Dedifferentiated amniotic fluid mesenchymal stem cell (primary cell): ENCODE measurements at regions not wholly inside any gene's neighbourhood (a gene's known extent, or its start where the extent isn't known, plus 50 kb on each side); places are given as distances from the start of the nearest gene placed in this dataset.
"Not testable (repeated sequence)": the region's sequence is repeated elsewhere in the genome, so short reads cannot be mapped to it uniquely, and the experiment has no call there.

Experiments used
- DNase-seq: peaks from one replicate; pipeline ENCODE4 v3.0.0-alpha.2; 2016; ENCODE audit errors: extremely low spot score

DNA sequence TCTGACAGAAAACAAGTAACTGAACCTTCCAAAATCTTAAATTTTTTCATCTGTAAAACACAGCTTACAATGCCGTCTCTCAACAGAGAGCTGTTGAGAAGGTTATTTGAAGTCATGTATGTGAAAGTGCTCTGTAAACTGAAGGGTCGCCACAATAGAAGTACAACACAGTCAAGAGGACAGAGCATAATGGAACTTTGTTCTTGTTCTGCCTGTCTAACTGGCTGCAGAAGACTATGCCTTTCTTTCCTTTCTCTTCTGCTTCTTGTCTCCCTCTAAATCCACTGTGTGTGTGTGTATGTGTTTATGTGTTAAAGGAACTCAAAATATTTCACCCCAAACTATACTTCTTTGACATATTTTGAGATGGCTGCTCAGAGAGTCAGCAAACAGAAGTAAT lies 365.8 kb upstream of the RND3 start:
- DNase-seq = no peak

DNA sequence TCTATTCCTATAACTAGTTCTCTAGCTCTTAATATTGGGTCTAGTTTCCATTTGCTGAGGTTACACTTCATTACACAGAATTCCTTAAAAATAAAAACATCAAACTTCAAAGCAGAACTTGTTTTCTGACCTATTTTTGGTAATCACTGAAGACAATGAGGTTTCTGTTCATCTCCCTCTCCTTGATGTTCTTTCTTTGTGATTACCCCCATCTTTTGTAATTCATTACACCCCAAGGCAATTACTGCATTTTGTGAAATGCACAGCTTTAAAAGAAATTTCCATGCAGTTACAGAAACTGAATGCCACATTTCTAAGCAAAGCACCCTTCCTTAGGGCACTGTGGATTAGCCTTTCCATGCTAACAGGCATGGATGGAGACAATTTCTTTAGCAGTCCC lies 363.2 kb upstream of the RND3 start:
- no peak for DNase-seq

DNA sequence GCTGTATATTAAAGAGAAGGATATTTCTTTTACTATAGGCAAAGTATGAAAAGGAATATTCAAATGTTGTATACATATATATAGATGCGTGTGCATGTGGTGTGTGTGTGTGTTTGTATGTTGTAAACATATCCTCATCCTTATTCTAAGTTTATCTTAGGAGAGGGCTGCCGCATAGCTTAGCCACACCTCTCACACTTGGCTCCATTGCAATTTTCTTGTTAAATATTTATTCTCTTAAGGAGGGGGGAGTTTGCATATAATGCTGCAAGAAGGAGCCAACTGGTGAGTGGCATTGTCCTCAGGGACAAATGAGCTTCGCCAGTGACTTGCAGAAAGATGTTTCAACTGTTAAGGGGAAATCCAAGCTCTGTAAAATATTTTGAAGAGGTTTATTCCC lies 360.1 kb upstream of the RND3 start:
- DNase-seq = no peak

DNA sequence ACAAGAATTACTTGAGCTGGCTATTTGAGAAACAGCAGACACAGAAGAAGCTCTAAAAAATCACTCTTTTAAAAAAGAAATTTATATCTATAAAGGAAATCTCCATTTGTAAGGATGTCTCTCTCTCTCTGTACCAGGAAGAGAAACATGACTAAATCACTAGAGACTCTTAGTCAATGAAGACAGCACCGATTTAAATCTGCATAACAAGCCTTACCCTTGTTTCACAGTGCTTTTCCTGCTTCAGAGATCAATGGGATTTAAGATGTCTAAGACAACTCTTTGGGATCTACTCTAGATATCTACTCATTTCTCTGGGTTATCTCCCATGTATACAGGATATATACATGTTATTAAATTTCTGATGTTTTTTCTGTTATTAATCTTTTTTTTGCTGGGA lies 359.2 kb upstream of the RND3 start:
- DNase-seq = no peak

DNA sequence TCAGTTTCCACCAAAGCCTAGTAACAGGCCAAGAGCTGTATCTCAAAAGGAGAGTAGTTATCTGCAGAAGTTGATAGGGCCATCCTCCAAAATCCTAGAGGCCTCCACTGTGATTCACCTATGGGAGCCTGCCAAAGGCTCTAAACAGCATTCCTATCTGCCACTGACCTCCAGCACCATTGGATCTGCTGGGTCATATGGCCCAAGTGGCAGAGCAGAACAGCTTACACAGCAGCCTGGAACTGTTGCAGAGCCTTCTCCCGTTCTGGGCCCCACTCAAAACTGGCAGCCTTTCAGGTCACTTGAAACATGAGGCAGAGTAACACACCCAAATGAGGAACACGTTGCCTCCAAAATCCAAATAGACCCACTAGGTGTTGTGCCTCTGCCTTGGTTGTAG lies 345.2 kb upstream of the RND3 start:
- DNase-seq = no peak

DNA sequence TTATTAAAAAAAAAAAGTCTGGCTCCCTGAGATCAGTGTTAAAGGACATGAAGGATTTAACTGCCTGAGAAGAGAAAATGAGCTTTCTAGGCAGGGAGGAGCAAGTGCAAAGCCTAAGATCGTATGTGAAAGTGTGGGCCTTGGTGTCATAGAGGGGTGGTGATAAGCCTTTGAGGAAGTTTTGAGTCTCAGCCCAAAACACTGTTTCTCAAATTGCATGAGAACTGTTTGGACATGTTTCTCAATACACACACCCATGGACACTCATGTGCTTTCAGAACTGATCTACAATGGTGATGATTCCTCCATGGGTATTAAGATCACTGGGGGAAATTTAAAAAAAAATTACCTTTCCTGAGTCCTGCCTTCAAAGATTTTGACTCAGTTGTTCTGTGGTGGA lies 336.7 kb upstream of the RND3 start:
- no peak for DNase-seq

DNA sequence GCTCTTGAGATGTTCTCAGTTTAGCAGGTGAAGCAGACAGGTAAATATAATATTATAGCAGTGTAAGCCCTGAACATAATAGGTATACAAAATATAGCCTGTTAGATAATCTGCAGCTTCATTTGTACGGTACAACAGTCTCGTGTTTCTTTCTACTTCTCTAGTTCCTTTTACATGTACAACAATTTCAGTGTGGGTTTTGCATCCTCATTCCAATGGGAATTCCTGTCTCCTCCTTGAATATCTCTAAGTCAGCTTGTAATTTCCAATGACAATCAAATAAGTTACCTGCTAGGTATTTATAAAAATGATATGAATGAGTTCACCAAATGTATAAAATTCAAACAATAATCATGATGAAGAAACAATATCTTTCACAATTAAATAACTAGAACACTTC lies 330.0 kb upstream of the RND3 start:
- no peak for DNase-seq

DNA sequence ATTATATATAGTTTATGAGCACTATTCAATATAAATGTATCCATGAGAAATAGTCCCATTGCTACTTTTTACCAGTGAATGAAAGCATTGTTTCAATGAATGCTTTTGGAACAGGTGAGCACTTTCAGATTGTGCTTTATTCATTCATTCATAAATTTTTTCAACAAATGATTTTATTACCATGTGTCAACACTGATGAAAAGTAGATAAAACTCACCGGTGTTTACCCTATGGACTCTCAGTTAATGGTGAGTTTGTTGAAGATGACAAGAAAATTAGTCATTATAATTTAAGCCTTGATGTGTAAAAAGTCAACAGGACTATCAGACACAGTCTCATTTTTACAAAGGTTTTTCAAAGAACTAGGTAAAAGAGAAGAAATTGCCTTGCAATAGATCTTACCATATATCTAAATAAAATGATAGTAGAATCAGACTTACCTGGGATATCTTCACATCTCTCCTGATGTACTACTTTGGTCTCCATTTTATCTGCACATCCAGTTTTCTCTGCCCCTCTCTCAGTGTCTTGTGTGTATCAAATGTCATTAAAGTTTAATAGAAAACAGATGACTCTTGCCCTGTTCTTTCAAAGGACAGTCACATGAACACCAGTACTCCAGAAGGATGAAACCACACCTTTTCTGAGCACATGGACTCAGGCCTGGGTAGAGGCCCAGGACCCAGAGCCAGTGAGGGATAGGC lies 325.3 kb upstream of the RND3 start:
- no peak for DNase-seq

DNA sequence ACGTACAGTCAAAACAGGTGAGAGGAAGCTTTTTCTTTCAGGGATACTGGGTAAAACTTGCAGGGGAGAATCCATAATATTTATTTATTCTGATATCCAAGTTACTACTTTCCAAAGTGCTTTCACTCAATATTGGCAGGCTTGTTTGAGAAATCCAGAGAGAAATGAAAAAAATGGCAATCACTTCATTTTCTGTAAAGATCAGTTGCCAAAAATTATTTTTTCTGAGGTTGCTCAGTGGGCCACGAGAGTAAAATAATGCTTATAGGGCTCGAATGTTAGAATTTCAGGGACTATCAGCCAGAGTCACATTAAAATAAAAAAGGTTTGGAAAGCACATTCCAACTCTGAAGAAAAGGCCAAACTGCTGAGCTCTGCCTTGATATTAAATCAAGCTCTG lies 324.6 kb upstream of the RND3 start:
- DNase-seq = no peak

DNA sequence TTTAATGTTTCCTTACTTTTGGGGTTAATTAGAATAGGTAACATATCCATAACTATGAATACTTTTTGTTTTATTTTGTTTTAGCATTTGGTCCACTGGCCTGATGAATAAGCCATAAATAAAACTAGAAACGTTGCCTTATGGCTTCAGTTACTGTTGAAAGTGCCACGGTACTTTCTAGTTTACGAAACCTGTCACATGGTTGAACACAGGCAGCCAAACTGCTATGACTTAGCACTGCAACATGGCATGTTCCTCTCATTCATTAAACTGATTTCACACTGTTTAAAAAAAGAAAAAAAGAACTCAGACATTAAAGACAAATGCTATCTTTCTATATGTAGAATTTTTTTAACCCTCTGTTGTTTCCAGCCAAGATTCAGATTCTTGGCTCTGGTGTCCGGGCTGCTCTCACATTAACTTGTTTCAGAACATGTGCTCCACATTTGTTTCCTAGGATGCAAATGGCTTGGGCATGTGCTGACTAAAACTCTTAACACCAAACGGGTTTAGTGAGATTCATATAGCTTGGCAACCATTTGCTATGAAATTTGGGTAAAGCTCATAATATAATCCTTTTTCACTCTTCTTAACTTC lies 323.9 kb upstream of the RND3 start:
- DNase-seq = no peak

DNA sequence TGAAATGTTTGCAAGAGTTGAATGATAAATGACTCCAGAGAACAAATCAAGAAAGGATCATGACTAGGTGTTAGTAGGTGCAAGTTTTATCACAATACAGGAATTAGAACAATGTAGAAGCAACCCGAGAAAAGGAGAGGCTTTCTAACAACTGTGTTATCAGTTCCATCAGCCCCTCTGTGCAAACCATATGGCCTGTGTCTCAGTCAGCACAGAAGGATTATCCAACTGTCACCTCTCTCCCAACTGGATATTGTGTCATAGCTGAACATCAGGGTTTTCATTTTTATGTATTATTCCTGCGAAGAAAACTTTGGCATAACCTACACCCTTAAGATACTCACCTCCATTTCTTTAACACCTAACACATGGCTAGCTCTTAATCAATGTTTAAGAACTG lies 321.6 kb upstream of the RND3 start:
- no peak for DNase-seq

DNA sequence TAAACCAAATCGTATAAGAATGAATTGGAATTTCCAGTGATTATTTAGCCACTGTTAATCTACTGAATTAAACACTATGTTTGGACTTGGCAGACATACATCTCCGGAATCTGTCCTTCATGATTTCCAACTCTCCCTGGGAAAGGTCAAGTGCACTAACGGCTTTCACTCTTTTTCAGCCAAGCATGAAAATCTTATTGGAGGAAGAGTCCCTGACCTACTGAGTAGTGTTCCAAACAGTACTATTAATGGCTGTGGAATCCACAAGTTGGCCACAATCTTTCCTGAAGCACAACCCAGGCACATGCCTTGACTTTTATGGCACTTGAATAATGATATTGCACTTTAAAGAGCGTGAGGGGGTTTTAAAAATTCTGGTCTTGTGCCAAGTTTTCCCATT lies 318.9 kb upstream of the RND3 start:
- DNase-seq = no peak

DNA sequence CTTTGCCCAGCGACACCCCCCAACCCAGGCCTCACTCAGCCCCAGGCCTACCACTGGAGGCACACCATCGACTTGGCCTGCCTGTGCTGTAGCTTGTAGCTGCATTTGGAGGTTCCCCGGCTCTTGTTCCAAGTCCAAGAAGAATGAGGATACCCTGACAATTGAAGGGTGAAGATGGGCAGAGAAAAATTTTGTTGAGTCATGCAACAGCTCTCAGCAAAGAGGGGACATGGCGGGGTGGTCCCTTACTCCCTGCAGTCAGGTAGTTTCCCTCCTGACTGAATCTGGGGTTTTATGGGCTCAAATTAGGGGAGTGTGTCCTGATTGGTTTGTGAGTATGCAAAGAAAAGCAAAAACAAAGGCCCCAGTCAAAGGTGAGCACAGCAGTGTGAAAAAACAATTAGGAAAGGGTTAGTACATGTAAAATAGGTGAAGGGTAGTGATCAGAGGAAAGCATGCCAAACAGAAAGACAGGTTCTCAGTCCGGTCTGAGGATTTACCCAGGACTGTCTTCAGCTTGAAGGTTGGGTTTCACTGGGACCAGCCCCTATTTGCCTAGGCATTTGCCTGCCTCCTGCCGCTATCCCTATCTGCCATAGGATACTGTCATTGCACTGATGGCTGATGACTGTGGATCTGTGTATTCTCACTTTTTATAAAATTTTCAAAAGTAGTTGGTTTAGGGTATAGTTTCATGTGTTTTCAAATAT lies 316.4 kb upstream of the RND3 start:
- DNase-seq = no peak

DNA sequence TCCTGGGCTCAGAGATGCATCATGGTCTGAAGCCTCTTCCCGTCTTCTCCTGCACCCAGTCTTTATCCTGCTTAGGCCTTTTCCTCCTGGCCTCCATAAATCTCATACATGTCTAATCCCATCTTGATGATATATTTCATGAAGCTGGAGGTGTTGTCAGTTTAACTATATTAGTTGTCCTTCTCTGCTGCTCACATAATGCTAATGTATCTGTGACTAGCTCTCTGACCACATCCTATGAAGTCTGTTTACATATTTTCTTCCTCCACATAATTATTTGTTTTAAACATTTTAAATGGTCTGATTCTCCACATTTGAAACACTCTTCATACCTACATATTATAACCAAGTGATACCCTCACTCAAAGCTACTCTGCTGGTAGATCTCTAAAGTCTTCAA lies 315.2 kb upstream of the RND3 start:
- DNase-seq = no peak

DNA sequence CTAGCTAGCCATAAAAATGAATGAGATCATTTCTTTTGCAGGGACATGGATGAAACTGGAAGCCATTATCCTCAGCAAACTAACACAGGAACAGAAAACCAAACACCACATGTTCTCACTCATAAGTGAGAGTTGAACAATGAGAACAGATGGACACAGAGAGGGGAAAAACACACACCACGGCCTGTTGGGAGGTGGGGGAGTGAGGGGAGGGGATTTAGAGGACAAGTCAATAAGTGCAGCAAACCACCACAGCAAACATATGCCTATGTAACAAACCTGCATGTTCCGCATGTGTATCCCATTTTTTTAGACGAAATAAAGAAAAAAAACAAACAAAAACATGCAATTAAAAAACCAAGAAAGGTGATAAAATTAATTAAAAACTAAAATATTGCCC lies 308.8 kb upstream of the RND3 start:
- not testable (repeated sequence) for DNase-seq

DNA sequence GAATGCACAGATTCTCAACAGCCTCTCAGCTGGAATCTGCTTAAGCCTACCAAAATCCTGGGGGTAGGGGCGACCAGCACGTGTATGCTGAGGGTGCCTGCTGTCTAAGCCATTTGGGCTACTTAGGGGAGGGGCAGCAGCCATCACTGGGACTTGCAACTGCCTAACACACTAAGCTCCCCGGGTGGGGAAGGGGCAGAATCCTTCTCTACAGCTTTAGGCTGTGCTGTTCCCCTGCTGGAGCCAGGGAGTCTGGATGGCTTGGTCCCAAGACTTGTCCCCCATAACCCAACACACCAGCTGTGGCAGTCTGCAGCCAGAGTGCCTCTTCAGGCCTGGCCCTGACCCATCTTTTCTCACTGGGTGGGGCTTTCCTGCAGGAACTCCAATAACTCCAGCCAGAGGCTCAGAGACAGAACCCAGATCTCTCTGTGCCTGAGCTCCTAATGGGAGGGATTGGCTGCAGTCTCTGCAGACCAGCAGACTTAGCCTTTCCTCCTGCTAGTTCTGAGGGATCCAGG lies 305.4 kb upstream of the RND3 start:
- no peak for DNase-seq

DNA sequence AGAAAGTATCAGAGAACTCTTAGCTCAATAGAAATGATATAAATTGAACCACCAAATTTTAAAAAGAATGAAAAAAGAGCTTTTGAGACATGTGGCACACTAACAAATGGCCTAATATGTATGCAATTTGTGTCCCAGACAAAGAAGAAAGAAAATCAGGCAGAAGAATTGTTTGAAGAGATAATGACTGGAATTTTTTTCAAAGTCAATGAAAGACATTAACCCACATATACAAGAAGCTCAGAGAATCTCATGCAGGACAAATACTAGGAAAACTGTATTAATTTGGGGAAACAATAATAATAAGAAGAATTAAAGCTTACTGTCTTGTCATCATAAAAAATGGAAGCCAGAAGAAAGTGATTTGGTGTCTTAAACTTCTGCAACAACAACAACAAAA lies 304.1 kb upstream of the RND3 start:
- DNase-seq = no peak

DNA sequence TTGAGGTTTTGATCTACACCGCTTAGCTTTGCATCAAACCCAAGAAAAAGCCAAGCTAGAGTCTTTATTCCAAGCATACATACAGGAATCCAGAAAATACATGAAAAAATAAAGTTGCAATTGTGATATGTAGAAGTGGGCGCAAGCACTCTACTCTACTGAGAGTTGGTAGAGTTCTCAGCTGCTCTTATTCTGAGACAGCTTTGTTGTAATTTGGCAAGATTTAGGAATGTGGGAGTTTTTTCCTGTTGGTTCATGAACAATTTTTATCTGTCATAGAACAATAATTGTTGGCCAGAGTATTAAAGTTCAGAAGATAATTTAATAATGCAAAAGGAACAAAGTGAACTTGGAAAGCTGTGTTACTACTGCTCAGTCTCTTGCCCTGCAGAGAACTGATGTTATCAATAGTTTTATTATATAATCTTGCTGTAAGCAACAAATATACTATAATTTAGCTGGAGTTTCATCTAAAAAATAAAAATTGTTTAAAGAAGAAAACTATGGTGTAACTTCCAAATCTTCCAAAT lies 302.0 kb upstream of the RND3 start:
- no peak for DNase-seq

DNA sequence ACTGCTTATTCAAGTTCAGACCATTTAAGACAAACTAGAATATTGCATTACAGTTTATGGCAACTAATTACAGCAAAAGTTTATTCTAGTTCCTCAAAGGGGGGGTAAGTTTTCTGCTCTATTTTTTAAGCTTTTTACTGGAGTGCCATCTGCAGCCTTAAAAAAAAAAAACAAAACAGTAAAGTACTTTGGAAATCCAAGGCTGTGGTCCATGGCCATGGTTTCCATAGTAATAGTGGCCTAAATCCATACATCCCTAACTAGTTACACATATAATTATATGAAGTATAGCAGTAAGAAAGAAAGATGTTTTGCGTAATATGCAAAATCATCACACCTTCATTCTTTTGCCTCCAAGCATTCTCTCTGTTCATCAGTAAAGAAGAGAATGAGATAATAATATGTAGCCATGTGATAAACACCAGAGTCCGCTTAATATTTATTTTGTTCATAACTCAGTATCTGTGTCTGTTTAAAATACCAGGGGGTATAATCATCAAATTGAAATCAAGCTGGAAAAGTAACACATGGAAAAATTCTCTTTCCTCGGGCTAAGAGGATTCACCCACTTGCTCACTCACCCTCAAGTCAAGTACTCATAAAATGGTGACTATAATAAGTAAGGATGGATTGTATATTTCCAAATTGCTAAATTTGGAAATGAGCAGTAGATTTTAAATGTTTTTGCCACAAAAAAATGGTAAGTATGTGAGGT lies 301.1 kb upstream of the RND3 start:
- DNase-seq = no peak

DNA sequence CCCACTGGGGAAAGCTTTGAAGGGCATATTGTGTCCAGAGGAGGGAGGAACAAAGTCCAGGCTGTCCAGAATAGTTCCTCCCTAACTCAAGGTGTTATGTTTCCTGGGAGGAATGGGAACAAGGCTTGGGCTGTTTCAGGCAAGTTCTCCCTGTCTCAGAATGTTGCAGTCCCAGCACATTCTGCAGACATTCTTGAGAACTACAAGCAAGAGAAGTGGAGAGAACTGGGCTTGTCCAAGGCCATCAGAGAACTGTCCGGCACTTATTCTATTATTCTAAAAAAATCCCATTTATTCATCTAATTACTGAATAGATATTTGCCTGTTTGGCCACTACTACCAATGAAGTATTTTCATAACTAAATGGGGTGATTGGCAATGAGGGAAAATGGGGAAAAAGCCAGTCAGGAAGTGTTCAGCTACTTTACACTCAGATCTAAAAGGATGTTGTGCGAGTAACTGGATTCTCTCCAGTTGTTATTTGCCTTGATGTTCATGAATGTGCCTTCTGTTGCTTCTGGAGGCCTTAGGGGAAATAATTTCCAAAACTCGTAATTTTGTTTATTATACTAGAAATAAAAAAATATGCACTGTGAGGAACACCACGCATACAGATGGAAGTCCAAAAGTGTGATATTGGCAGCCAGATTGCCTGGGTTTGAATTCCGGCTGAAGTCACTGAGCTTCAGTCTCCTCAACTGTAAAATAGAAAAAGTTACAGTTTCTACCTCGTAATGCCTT lies 300.1 kb upstream of the RND3 start:
- DNase-seq = no peak

DNA sequence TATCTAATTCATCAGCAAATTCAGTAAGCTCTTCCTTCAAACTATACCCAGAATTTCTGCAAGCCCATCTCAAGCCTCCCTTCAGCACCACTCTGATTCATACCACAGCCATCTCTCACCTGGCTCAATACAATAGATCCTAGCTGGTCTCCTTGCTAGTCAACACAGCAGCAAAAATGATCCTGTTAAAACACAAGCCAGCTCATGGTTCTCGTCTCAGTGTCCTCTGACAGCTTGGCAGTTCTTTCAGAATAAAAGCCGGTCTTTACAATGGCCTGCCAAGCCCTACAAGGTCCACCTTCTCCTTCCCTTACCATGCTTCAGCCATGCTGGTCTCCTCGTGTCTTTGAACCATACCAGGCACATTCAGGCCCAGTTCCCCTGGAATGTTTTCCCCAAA lies 296.9 kb upstream of the RND3 start:
- DNase-seq = no peak

DNA sequence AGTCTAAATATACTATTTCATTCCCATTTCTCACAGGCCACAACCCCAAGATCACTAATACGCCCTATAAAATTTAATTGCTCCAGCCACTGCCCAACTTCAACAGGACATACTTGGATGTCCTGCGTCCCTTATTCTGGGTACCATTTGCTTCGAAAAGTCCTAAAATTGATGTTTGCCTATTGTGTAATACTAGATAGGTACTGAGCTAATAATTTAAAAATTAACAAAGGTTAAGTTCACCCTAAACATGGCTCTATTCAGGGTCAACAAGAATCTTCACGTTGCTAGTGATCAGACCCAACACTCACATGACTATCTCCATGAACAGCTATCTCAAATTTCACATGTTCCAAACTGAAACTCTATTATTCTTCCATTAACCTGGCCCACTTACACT lies 296.4 kb upstream of the RND3 start:
- DNase-seq = no peak
